ENCODE measurements at regions not wholly inside any gene's neighbourhood (a gene's known extent, or its start where the extent isn't known, plus 50 kb on each side); places are given as distances from the start of the nearest gene placed in this dataset.
"Not testable (repeated sequence)": the region's sequence is repeated elsewhere in the genome, so short reads cannot be mapped to it uniquely, and the experiment has no call there.

DNA sequence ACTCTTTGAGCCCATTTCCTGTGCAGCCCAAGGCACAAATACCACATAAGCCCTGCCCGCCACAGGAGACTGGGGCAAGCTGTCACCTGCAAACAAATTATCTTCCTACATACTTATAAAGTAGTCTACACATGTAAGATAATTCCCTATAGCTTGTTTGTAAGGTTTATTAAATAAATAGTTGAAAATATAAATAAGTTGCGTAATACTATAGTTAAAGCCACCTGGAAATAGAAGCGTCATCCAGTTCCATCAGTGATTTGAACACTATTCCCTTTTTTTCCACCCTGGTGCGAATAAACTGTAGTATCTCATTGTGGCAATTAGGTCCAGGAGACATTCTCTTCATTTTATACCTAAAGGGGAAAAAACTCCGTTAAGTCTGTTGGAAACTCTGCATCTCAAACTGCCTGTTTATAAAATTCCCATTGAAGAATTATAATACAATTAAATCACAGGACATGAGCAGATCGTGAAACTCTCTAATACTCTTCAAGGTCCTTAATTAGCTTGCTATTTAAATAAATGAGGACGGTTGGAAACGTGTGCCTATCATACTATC, 66.7 kb upstream of the CCT8L2 start:
- not testable (repeated sequence) for TF ChIP-seq CTCF, POLR2A (IDR thresholded peaks at IDR 0.05)

Data from right lobe of liver (tissue), 4 donors.